Naive B cell (primary cell): ENCODE measurements at regions not wholly inside any gene's neighbourhood (a gene's known extent, or its start where the extent isn't known, plus 50 kb on each side); places are given as distances from the start of the nearest gene placed in this dataset.

Source experiments
- ATAC-seq, 2 donors: fragments of 150-1000 bp; cut with Tn5 transposase; 2 replicates each; pipeline ENCODE4 v1.10.0; 2021; ENCODE audit warnings: low read depth in 2 of 2, mild to moderate bottlenecking in 2 of 2, moderate library complexity in 2 of 2
- DNase-seq: peaks from one replicate; pipeline ENCODE4 v3.0.0; 2022
- H3K27ac Mint-ChIP-seq, 6 donors: one replicate each; pipeline ENCODE4 v1.8.0; 2020 to 2022; ENCODE audit warnings: mild to moderate bottlenecking in 6 of 6, mixed read lengths in 6 of 6, moderate library complexity in 5 of 6, inconsistent platforms in 2 of 6
- H3K27me3 Mint-ChIP-seq, 3 donors: one replicate each; pipeline ENCODE4 v1.8.0; 2021 to 2022; ENCODE audit warnings: mixed read lengths in 3 of 3, mild to moderate bottlenecking in 1 of 3
- H3K36me3 Mint-ChIP-seq, 2 donors: one replicate each; pipeline ENCODE4 v1.8.0; 2020 to 2022; ENCODE audit warnings: mixed read lengths in 2 of 2, inconsistent platforms in 1 of 2, mild to moderate bottlenecking in 1 of 2
- H3K4me1 Mint-ChIP-seq, 3 donors: one replicate each; pipeline ENCODE4 v1.8.0; 2020 to 2022; ENCODE audit warnings: mixed read lengths in 3 of 3, inconsistent platforms in 1 of 3, mild to moderate bottlenecking in 1 of 3, moderate library complexity in 1 of 3
- H3K4me3 Mint-ChIP-seq, 8 donors: one replicate each; pipeline ENCODE4 v1.8.0; 2020 to 2022; ENCODE audit warnings: mild to moderate bottlenecking in 8 of 8, mixed read lengths in 8 of 8, moderate library complexity in 8 of 8, inconsistent platforms in 2 of 8
- H3K9me3 Mint-ChIP-seq, 7 donors: one replicate each; pipeline ENCODE4 v1.8.0; 2020 to 2022; ENCODE audit warnings: mixed read lengths in 7 of 7, mild to moderate bottlenecking in 5 of 7, inconsistent platforms in 2 of 7, moderate library complexity in 1 of 7

DNA sequence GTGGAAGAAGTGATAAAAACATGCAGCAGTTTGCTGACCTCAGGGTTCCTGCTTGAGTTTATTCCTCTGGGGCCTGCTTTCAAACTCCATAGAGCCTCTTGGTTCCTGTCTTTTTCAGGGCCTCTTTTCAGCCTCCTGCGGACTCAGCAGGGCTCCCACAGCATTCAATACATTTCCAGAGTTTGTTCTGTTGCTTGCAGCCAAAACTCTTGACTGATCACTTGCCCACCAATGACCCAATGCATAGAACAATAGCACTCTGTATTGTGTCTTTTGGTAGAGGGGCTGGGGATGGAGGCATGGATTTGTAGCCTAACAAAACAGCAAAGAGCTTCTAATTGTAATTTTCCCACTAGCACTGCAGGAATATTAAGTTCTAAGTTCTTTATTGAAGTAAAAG lies 50.8 kb upstream of the CREB5 start:
- DNase-seq = no peak
- peaks cover 7 to 17% (median 12%) of the 10 kb centered on the region in 7 donors for H3K9me3 Mint-ChIP-seq
- peaks cover 0 to 6% (median 0%) of the 10 kb centered on the region in 3 donors for H3K4me1 Mint-ChIP-seq
- peak overlapping the region in 1 of 6 donors; percentile 13 for H3K27ac Mint-ChIP-seq
- H3K4me3 Mint-ChIP-seq = no peak overlapping the region
- peaks cover 15 to 21% of the 10 kb centered on the region in 2 donors for H3K36me3 Mint-ChIP-seq
- ATAC-seq = no peak
- peaks cover 0 to 20% (median 20%) of the 10 kb centered on the region in 3 donors for H3K27me3 Mint-ChIP-seq

DNA sequence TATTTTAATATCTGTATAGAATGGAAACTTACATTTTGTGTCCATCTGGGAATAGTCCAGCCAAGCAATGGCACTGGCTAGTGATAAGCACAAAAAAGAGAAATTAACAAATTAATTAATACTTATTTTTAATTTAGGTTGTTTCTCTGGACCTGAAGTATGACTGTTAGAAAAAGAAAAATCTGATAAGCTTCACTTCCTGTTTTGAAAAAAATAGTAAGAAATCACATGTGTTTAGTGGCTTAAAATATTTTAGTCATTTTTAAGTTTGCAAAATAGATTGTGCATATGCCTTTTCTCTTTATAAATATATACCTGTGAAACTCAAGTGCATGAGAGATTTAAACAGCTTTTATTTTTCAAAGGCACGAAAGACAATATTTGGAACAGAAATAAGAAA lies 50.1 kb upstream of the CREB5 start:
- H3K27me3 Mint-ChIP-seq = peaks cover 0 to 21% (median 20%) of the 10 kb centered on the region in 3 donors
- no peak for ATAC-seq
- H3K4me1 Mint-ChIP-seq = peaks cover 0 to 6% (median 0%) of the 10 kb centered on the region in 3 donors
- no peak for DNase-seq
- H3K27ac Mint-ChIP-seq = no peak overlapping the region
- H3K9me3 Mint-ChIP-seq = peaks cover 7 to 17% (median 12%) of the 10 kb centered on the region in 7 donors
- peaks cover 15 to 21% of the 10 kb centered on the region in 2 donors for H3K36me3 Mint-ChIP-seq
- H3K4me3 Mint-ChIP-seq = no peak overlapping the region
